ENCODE measurements at regions not wholly inside any gene's neighbourhood (a gene's known extent, or its start where the extent isn't known, plus 50 kb on each side); places are given as distances from the start of the nearest gene placed in this dataset.

GRCh38 chr4:59805176-59805575 is 1395.0 kb upstream of the ADGRL3 start:
- no peak for DNase-seq (ENCODE audit: extremely low spot score, unreplicated experiment)
- Mint-ChIP-seq H3K9me3 (peaks cover 4% of the 10 kb centered on the region), H3K4me3 (no peak overlapping the region), H3K27me3 (no peaks in the 10 kb centered on the region), H3K27ac (no peak overlapping the region), H3K36me3 (no peaks in the 10 kb centered on the region), H3K4me1 (ENCODE audit: unreplicated experiment) (no peaks in the 10 kb centered on the region)
- TF ChIP-seq CTCF (conservative IDR thresholded peaks at IDR 0.05) = no peak

- no peaks in the 10 kb centered on the region for H3K27me3 Mint-ChIP-seq
- no peak for DNase-seq (ENCODE audit: extremely low spot score, unreplicated experiment)
- no peaks in the 10 kb centered on the region for H3K36me3 Mint-ChIP-seq
- no peak overlapping the region for H3K4me3 Mint-ChIP-seq
- peaks cover 8% of the 10 kb centered on the region for H3K4me1 Mint-ChIP-seq (ENCODE audit: unreplicated experiment)
- no peaks in the 10 kb centered on the region for H3K9me3 Mint-ChIP-seq
- no peak overlapping the region for H3K27ac Mint-ChIP-seq
- no peak for TF ChIP-seq CTCF (conservative IDR thresholded peaks at IDR 0.05)
Measured at GRCh38 chr4:59814402-59815010, 1385.6 kb upstream of the ADGRL3 start.

- H3K27me3 Mint-ChIP-seq = no peaks in the 10 kb centered on the region
- H3K4me1 Mint-ChIP-seq (ENCODE audit: unreplicated experiment) = peaks cover 8% of the 10 kb centered on the region
- TF ChIP-seq CTCF (conservative IDR thresholded peaks at IDR 0.05) = no peak
- DNase-seq (ENCODE audit: extremely low spot score, unreplicated experiment) = no peak
- H3K4me3 Mint-ChIP-seq = no peak overlapping the region
- no peaks in the 10 kb centered on the region for H3K9me3 Mint-ChIP-seq
- no peaks in the 10 kb centered on the region for H3K36me3 Mint-ChIP-seq
- no peak overlapping the region for H3K27ac Mint-ChIP-seq
Measured at GRCh38 chr4:59818656-59819055, 1381.5 kb upstream of the ADGRL3 start.

GRCh38 chr4:59823311-59823710 is 1376.8 kb upstream of the ADGRL3 start:
- TF ChIP-seq CTCF (conservative IDR thresholded peaks at IDR 0.05) = no peak
- H3K27ac Mint-ChIP-seq = no peak overlapping the region
- H3K9me3 Mint-ChIP-seq = no peaks in the 10 kb centered on the region
- H3K27me3 Mint-ChIP-seq = no peaks in the 10 kb centered on the region
- H3K4me3 Mint-ChIP-seq = no peak overlapping the region
- H3K36me3 Mint-ChIP-seq = no peaks in the 10 kb centered on the region
- no peaks in the 10 kb centered on the region for H3K4me1 Mint-ChIP-seq (ENCODE audit: unreplicated experiment)
- no peak for DNase-seq (ENCODE audit: extremely low spot score, unreplicated experiment)

- no peaks in the 10 kb centered on the region for H3K27me3 Mint-ChIP-seq
- no peaks in the 10 kb centered on the region for H3K9me3 Mint-ChIP-seq
- H3K4me1 Mint-ChIP-seq (ENCODE audit: unreplicated experiment) = no peaks in the 10 kb centered on the region
- H3K27ac Mint-ChIP-seq = no peak overlapping the region
- no peak for DNase-seq (ENCODE audit: extremely low spot score, unreplicated experiment)
- no peak for TF ChIP-seq CTCF (conservative IDR thresholded peaks at IDR 0.05)
- no peaks in the 10 kb centered on the region for H3K36me3 Mint-ChIP-seq
- no peak overlapping the region for H3K4me3 Mint-ChIP-seq
Measured at GRCh38 chr4:59825104-59825503, 1375.0 kb upstream of the ADGRL3 start.

GRCh38 chr4:59831746-59832145 is 1368.4 kb upstream of the ADGRL3 start:
- Mint-ChIP-seq H3K9me3 (no peaks in the 10 kb centered on the region), H3K27me3 (no peaks in the 10 kb centered on the region), H3K27ac (no peak overlapping the region), H3K36me3 (no peaks in the 10 kb centered on the region), H3K4me3 (no peak overlapping the region), H3K4me1 (ENCODE audit: unreplicated experiment) (no peaks in the 10 kb centered on the region)
- TF ChIP-seq CTCF (conservative IDR thresholded peaks at IDR 0.05) = no peak
- no peak for DNase-seq (ENCODE audit: extremely low spot score, unreplicated experiment)

All from type B pancreatic cell (in vitro differentiated cells).